NCI-H82 (cell line): ENCODE measurements at regions not wholly inside any gene's neighbourhood (a gene's known extent, or its start where the extent isn't known, plus 50 kb on each side); places are given as distances from the start of the nearest gene placed in this dataset.
"Not testable (repeated sequence)": the region's sequence is repeated elsewhere in the genome, so short reads cannot be mapped to it uniquely, and the experiment has no call there.

Experiments
- DNase-seq: peaks from one replicate; lab custom pipeline; 2025; lab: John Stamatoyannopoulos, UW

DNA sequence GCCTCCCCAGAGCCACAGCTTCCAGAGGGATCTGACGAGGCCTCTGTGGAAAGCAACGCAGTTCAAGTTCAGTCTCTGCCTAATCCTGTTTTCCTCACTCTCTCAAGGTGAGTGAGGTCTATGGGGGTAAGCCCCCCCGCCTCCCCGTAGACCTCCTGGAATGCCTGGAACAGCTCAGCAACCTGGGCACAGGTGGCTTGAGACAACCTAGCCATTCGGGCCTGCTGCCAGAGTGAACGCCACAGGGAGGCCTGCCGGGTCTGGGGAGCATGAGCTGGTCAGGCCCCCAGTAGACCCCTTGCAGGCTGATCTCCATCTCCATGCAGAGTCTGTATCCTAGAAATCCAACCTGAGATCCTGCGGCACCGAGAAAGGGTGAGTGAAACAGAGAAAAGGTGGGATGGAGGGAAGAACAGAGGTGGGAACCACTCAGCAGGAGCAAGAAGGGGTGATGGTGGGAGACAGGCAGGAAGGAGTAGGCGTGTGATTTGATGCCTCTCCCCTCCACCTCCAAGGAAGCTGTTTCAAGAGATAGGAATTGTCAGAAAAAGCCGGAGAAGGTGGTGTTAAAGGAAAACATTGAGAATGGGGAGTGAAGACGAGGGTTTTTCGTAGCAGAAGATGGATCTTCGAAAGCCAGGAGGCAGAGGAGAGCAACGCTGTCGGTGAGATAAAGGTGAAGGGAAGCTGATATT, 123.1 kb upstream of the PRMT8 start:
- no peak for DNase-seq

DNA sequence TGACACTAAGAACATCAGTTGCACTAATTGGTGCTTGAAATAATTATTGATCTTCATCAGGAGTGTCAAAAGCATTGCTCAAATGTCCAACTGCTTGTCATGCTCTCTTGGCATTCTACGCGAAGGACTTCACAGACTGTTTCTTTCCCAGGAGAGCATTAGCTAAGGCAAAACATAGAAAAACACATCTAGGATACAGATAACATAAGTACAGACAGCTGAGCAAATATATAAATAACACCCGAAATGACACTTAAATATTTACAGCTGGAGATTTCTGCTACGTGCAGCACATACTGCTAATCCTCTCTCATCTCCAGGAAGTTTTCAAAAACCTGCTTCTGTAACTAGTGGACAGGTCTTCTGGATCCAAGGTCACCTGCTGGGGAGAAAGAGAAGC, 120.0 kb upstream of the PRMT8 start:
- no peak for DNase-seq

DNA sequence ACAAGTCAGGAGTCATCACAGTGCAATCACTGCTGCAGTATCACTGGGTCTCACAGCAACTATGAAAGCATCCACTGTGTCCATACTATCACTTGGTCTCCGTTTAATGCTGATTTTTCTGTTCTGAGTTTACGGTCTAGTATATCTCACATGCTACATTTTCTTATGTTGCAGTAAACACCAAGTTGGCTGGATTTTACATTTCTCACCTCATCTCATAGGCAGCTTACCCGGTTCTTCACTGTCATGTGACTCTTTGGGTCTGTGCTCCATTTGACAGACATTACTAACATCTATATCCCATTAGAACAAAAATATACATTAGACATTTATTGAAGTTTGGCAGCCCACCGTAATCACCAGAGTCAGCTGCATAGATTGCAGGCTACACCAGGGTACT, 115.7 kb upstream of the PRMT8 start:
- no peak for DNase-seq

DNA sequence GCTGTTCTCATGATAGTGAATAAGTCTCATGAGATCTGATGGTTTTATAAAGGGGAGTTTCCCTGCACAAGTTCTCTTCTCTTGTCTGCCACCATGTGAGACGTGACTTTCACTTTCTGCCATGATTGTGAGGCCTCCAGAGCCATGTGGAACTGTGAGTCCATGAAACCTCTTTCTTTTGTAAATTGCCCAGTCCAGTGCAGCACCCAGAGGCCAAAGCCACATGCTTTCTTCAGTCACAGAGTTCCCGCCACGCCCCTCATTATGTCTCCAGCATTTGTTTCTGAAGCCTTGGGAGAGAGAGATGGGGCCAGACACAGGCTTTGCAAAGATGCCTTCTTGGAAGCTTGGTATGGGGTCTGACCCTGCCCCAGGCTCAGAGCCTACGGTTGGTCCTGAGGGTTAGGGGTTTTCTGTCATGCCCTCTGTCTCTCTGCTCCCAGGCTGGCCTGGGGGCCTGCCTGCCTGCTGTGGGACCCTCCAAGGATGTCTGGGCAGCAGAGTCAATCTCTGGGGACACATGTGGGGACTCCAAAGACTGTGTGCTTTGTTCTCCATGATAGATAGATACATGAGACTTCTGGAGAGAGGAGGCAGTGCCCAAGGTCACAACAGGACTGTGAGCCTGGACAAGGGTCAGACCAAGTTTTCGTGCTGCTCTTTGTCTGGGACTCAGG, 114.1 kb upstream of the PRMT8 start:
- no peak for DNase-seq

DNA sequence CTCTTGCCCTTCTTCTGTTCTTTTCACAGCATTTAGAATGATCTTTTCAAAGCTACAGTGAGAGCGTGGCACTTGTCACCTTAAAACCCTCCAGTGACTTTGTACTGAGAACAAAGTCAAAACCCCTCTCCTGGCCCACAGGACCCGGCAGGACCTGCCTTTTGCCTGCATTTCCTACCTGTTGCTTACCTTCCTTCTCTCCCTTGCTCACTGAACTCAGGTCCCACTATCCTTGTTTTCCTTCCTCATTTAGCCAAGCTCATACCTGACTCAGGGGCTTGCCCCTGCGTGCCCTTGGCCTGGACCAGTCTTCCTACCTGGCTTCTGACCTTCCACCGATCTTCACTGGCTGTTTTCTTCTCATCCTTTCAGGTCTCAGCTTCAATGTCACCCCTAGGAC, 112.3 kb upstream of the PRMT8 start:
- DNase-seq = no peak

DNA sequence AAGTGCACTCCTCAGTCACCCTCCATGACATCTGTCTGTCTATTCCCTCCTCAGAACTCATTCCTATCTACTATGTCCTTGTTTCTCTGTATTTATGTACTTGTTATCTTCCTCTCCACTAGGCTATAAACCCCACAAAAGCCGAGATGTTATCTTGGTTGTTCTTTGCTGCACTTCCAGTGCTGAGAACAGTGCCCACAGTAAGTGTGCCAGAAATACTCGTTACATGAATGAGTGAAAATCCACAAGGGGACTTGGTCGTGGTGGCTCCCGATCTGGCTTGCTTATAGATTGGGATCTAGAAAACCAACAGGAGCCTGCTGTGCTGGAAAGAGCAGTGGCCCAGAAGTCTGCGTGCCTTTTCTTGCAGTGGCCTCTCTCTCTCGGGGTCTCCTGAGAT, 111.9 kb upstream of the PRMT8 start:
- DNase-seq = no peak

DNA sequence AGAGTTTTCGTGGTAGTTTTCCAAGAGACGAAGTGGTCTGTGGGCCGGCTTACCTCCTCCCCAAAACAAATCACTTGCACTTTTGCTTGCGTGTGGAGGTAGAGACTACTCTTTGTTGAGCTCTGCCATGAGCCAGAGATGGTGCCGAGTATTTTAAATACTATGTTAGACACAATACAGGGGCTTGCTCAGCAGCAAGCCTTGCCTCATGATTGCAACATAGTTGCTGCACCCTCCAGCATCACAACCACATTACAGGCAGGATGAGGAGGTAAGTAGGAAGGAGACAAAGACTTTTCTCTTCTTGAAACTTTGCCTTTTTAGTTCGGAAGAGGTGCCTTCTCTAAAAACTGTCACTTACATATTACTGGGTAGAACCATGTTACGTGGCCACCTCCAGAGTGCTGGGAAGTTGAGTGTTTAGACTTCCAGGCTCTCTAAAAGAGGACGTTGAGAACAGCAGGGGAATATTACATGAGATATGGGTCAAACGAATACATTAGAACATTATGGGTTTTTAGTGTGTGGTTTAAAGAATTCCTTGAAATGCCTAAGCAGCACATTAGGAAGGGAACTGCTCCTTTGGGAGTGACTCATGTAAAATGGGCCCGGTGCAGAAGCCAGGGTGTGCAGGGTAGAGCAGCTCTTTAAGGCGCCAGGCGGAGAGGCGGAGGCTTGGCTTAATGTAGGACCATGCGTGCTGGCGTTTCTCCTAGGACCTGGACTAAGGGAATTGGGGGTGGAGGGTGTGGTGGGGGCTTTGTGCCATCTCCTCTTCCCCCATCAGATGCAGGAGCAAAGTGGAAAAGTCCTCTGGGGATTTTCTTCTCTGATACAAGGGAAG, 110.6 kb upstream of the PRMT8 start:
- DNase-seq = no peak

DNA sequence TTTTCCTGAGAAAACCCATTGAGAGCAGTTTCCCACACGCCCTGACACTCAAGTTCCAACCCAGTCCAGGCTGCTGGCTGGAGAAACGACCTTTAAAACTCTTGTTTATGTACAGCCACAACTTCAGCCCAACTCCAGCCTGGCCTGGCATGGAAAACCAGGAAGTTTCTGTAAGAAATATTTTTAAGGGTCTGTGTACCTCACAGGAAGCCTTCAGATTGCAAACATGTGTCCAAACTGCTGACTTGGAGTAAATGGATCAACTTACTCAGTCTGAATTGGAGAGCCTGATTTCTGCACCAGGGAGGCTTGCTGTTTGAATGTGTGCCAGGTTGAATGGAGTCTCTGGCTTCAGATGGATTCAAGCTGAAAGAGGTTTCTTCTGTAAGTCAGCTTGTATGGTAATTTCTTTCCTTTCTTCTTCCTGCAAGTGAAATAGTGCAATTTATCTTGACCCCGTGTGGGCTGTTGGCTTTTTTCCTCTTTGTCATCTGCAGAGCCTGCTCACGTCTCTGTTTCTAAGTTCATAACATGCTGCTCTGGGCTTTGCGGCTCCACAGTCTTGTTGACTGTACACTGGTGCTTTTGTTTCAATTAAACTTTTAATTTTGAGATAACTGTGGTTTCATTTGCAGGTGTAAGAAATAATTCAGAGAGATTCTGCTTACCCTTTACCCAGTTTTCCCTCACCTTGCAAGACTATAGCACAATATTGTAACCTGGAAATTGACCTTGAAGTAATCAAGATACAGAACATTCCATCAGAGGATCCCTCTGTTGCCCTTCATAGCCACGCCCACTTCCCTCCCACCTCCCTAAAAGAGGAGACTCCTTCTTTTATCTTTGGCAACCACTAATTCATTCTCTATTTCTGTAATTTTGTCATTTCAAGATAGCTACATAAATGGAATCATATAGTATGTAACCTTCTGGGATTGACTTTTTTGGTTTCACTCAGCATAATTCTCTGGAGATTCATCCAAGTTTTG, 109.7 kb upstream of the PRMT8 start:
- DNase-seq = no peak

DNA sequence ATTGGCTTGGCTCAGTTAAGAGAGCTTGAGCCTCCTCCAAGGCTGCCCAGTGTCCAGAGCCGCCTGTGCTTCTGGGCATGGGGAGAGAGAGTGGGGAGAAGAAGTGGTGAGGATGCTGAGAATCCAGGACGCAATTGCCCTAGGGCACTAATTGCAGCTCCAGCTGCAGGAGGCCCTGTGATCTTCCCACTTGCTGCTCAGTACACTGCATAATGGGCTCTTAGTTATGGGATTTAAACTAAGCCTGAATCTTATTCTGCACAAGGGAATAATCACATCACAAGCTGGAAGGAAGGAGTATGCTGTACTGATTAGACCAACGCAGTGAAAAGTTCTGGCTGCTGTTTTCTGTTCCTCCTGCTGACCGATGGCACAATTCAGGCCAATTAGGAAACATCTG, 101.0 kb upstream of the PRMT8 start:
- peak; percentile 69 for DNase-seq

DNA sequence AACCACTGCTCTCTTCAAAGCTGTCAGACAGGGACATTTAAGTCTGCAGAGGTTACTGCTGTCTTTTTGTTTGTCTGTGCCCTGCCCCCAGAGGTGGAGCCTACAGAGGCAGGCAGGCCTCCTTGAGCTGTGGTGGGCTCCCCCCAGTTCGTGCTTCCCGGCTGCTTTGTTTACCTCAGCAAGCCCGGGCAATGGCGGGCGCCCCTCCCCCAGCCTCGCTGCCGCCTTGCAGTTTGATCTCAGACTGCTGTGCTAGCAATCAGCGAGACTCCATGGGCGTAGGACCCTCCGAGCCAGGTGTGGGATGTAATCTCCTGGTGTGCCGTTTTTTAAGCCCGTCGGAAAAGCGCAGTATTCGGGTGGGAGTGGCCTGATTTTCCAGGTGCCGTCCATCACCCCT, 93.4 kb upstream of the PRMT8 start:
- DNase-seq = not testable (repeated sequence)

DNA sequence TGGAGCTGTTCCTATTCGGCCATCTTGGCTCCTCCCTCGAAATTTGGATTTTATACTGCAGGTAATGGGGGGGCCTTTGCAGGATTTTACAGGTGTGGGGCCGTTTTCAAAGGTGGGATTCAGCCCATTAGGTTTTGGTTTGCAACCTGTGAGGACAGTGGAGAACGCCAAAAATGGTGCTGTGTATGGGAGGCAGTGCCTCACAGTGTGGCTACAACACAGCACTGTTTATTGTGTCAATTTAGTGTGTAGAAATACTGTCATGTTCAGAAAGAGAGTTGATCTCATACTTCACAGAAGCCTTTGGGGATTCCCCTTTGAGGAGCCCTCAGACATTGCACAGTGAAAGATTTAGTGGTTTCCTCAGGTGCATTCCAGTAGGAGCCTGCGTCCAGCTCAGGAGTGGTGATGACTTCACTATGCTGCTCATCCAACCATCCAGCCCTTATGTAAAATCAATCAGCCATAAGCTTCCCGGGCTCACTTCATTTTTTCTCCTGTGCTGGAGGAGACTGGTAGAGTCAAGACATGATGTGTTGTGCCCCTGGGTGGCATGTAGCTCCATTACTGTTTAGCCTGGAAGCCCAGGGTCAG, 92.7 kb upstream of the PRMT8 start:
- DNase-seq = no peak

DNA sequence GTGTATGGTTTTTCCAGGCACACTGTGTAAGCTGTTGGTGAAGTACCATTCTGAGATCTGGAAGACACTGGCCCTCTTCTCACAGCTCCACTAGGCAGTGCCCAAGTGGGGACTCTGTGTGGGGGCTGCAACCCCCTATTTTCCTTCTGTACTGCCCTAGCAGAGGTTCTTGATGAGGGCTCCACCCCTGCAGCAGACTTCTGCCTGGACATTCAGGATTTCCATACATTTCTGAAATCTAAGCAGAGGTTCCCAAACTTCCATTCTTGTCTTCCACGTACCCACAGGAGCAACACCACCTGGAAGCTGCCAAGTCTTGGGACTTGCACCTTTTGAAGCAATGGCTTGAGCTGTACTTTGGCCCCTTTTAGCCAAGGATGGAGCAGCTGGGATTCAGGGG, 85.2 kb upstream of the PRMT8 start:
- DNase-seq = no peak

DNA sequence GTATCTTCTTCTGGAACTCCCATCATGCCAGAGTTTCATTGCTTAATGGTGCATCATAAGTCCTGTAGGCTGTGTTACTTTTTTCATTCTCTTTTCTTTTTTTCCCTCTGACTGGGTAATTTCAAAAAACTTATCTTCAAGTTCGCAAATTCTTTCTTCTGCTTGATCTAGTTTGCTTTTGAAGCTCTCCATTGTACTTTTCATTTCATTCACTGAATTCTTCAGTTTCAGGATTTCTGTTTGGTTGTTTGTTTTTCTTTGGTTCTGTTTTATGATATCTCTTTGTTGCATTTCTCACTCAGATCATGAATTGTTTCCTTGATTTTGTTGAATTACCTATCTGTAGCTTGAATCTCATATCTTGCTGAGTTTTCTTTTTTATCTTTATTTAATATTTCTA, 83.3 kb upstream of the PRMT8 start:
- DNase-seq = no peak

DNA sequence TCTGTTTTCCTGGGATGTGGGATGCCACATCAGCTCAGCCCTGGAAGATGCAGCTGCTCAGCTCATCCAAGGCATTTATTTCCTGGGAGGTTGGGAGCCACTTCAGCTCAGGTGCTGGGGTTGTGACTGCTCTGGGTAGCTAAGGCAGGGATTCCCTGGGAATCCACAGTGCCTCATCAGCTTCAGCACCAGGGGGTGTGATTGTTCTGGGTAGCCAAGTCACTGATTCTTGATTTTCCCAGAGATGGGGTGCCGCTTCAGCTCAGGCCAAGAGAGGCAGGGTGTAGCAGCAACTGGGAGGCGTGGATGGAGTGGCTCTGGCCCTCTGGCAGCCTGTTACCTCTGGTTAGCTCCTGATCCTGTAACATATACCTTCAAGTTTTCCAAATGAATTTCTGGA, 81.3 kb upstream of the PRMT8 start:
- no peak for DNase-seq

DNA sequence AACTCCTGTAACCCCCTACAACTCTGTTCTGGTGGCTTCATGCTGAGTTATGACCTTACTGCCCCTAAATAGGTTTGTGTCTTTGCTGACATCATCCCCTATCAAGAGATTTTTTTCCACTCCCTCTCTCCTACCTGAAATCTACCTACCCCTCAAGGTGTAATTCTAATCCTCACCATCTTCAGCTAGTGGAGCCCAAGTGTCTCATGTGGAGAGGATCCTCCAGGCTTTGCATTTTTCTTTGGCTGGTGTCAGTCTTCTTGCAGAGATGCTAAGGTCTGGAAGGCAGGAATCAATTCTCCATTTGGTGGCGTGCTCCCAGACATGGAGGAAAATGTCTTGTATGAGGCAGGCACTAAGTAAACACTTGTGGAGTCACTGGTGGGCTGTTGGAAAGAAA, 74.8 kb upstream of the PRMT8 start:
- no peak for DNase-seq

DNA sequence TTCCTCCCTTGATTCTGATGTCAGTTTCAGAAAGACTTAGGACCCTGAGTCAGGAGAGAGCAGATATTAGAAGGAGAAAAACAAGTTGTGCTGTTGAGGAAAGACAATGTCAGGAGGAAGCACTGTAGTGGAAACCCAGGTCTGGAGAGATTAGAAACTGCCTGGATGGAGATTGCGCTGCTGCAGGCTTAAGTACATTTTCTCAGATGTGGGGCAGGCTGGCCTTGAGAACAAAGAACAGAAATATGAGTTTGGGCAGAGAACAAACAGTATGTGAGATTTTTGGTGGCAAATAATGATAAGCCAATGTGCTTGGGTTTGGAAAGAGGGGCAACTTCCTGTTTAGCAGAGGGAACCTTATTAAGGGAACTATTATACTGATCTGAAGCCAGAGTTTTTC, 74.3 kb upstream of the PRMT8 start:
- DNase-seq = no peak

DNA sequence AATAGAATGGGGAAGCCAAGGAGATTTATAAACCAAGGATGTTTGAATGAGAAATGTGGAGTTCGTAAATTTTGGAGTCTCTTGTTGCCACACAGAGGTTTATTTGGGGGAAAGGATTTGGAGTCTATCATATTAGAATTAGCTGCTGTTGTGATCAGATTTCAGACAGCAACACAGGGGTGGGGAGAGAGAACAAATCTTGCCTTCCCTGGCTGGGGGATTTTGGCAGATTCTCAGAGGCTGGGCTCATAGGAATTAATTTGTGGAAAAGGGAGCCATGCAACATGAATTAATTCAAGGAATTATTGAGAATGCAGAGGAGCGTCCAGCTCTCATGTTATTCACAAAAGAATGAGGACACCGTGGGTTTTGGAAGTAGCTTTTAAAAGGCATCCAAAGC, 73.9 kb upstream of the PRMT8 start:
- no peak for DNase-seq

DNA sequence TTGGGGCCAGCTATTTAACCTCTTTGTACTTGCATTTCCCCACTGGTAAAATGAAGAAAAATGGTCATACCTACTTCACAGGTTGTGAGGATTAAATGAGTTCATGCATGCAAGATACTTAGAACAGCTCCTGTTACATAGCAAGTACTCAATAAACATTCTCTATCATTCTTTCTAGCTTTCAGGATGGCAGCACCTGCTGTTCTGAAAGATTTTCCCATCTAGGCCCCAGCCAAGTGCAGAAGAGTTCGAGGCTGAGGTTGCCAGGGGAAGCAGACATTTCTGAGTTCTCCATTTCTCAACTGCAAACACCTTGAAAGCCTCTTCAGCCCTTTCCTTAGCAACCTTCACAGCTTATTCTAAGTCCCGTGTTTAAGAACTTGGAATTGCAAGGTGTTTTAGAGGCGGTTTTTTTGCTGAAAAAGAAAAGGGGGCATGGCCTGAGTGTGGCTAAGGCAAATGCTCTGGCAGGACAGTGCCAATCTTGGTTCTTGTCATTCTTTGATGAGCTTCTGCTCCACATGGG, 73.0 kb upstream of the PRMT8 start:
- DNase-seq = no peak

DNA sequence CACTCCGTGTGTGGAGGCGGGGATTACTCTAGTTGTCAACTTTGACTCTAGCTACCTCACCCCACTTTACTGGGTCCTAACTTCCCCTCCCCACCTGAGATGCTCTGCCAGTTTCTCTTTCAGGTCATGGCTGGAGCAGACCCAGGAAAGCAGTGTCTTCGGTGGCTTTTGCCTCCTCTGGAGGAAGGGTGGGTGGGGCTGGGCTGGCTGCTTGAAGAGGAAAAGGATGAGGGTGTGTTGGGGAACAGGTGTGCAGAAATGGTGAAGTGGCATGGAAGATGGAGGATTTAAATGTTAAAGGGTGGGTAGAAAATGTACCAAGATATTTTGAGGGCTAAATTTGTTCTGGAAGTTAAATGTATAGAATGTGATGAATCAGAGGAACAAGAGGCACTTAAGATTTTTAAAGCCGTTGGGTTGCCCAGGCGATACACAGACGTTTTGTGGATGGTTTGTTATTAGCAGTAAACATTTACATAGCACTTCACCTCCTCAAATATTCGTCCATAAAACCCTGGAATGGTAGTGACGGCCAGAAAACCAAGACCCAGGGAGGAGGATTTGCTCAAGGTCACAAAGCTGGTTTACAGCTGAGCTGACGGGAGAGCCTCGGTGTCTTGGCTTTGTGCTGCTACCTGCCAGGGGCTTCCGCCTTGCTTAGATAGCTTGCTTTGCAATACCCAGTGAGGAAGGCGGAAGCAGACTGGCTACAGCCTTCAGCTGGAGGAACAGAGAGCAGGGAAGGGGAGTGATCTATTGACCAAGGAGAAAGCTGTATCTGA, 72.2 kb upstream of the PRMT8 start:
- no peak for DNase-seq

DNA sequence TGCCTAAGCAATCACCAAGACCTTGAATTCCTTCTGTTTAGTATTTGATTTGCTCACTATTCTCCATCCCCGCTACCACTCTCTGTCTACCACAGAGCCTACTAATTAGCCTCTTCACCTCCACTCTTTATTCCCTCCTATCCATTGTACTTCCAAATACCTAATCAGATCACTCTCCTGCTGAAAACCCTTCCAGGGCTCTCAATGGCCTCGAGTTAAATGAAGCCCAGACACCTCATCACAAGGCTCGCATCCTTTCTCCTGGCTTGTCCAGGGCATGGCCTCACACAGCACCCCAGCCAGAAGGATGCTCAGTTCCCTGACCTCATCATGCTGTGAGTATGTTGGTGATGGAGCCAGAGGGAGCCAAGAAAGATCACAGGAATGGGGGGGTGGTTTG, 71.4 kb upstream of the PRMT8 start:
- no peak for DNase-seq

DNA sequence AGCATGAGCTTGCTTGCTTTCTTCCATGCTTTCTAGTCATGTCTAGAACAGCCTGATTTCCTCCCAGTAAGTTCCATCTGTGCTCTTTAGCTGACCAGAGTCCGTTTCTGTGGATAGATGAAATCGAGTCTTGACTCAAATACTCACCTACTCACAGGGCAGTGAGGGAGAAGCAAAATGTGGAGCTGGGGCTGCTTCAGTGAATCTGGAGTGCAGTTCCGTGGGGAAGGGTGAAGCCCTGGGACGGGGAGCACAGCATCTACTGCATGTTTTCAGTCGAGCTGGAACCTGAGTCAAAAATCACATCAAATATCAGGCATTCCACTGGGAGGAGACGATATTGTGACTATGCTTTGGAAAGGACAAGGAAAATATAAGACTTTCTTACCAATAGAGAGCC, 70.3 kb upstream of the PRMT8 start:
- DNase-seq = no peak
